GM10266 (cell line): ENCODE measurements at regions not wholly inside any gene's neighbourhood (a gene's known extent, or its start where the extent isn't known, plus 50 kb on each side); places are given as distances from the start of the nearest gene placed in this dataset.
"Not testable (repeated sequence)": the region's sequence is repeated elsewhere in the genome, so short reads cannot be mapped to it uniquely, and the experiment has no call there.

ENCODE experiments used
- DNase-seq: peaks from one replicate; pipeline ENCODE4 v3.0.0; 2012; ENCODE audit errors: extremely low spot score
- TF ChIP-seq, protein P1 (sequence below): IDR thresholded peaks from 2 replicates; pipeline ENCODE4 v1.5.1; 2012; ENCODE audit warnings: mild to moderate bottlenecking, low read depth; ENCODE audit not compliant: control insufficient read depth, insufficient read depth; ENCODE audit errors: missing control alignments

GRCh38 chr2:19171409-19171808 lies 187.0 kb downstream of the OSR1 start:
- TF ChIP-seq, protein P1, sequence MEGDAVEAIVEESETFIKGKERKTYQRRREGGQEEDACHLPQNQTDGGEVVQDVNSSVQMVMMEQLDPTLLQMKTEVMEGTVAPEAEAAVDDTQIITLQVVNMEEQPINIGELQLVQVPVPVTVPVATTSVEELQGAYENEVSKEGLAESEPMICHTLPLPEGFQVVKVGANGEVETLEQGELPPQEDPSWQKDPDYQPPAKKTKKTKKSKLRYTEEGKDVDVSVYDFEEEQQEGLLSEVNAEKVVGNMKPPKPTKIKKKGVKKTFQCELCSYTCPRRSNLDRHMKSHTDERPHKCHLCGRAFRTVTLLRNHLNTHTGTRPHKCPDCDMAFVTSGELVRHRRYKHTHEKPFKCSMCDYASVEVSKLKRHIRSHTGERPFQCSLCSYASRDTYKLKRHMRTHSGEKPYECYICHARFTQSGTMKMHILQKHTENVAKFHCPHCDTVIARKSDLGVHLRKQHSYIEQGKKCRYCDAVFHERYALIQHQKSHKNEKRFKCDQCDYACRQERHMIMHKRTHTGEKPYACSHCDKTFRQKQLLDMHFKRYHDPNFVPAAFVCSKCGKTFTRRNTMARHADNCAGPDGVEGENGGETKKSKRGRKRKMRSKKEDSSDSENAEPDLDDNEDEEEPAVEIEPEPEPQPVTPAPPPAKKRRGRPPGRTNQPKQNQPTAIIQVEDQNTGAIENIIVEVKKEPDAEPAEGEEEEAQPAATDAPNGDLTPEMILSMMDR: no peak

DNA sequence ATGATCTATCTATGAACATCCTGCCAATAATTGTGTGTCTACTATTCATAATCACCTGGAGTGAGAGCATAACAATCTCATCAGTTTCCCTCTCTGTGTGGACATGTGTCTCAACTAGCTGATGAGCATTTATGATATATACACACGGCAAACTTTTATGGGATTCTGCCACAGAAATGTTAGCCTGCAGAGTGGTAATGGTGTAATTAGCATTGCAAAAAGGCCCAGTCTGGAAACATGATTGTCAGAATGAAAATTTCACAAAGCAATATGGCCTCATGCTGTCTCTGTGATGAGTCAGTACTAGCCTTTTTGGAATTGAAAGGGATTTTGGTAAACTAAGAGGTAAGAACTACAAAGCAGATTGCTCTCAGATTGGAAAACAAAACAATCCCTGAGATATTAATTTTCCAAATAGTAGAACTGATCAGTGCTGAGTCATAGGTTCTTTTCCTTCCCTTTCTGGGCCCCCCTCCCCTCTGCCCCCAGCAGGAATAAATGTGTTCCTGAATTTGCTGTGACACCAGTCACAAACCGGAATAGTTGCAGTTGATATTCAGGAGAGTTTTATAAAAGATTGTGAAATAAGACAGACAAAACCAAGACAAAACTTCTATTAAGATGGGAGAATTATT lies 189.2 kb downstream of the OSR1 start:
- TF ChIP-seq, protein P1: no peak
- no peak for DNase-seq

More at GRCh38 chr2:19171409-19171808, 187.0 kb downstream of the OSR1 start:
- DNase-seq: no peak

DNA sequence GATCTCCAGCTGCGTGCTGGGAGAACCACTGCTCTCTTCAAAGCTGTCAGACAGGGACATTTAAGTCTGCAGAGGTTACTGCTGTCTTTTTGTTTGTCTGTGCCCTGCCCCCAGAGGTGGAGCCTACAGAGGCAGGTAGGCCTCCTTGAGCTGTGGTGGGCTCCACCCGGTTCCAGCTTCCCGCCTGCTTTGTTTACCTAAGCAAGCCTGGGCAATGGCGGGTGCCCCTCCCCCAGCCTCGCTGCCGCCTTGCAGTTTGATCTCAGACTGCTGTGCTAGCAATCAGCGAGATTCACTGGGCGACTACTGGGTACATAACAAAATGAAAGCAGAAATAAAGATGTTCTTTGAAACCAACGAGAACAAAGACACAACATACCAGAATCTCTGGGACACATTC lies 194.3 kb downstream of the OSR1 start:
- DNase-seq: not testable (repeated sequence)

DNA sequence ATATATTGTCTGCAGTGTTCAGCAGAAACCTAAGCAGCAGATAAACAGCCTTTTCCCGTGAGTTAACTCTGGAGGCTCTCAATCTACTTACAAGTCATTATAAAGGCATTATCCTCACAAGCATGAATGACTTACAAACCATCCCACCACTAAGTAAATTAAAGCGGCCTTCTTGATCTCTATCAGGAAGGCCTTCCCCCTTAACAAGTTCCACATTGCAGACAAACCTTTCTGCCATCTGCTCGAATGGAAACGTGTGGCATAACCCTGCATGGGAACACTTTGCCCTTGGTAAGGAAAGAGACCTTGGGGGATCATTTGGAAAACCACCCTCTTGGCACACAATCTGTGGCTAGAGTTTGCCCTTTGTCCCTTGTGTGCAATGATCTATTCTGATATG lies 199.5 kb downstream of the OSR1 start:
- no peak for DNase-seq

GRCh38 chr2:19158211-19158610 lies 200.2 kb downstream of the OSR1 start:
- TF ChIP-seq, protein P1: no peak
- no peak for DNase-seq

More for the DNA sequence above, 199.5 kb downstream of the OSR1 start:
- TF ChIP-seq, protein P1: no peak

- DNase-seq: no peak
- TF ChIP-seq, protein P1: no peak
Measured at GRCh38 chr2:19156646-19157045, 201.8 kb downstream of the OSR1 start.

- TF ChIP-seq, protein P1: no peak
- DNase-seq: no peak
Measured at GRCh38 chr2:19150726-19151125, 207.7 kb downstream of the OSR1 start.

DNA sequence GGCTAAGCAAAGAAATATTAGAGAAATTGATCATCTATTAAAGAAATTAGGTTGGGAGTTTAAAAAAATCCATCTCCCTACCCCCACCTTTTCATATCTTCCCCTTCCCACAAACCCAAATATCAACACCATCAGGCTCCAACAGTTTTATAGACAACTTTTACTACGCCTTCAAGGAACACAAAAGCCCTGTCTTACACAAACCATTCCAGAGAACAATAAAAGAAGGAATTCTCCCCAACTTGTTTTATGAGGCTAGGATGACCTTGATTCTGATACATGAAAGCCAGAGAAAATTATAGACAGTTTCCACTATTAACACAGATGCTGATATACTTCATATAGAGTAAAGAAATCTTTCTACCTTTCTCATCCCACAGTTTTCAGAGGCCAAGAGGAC lies 211.6 kb downstream of the OSR1 start:
- TF ChIP-seq, protein P1: no peak
- DNase-seq: no peak
